HCT116 (cell line): ENCODE measurements at regions not wholly inside any gene's neighbourhood (a gene's known extent, or its start where the extent isn't known, plus 50 kb on each side); places are given as distances from the start of the nearest gene placed in this dataset.

Experiments
- ATAC-seq: fragments of 200-7000 bp; cut with Tn5 transposase; 2 replicates; pipeline ENCODE4 v1.9.1; 2020; ENCODE audit warnings: mild to moderate bottlenecking, moderate library complexity
- BruUV-seq: library from RNA; stranded (reverse); fragments of 400-500 nt; replicated peaks from 2 replicates; lab custom pipeline; 2021; lab: Mats Ljungman, UMichigan
- CTCF ChIA-PET: fragments of 300-600 bp; sonication (Branson Sonifier 250); formaldehyde crosslinking; loops from one replicate; lab custom pipeline; 2021; ENCODE audit warnings: antibody characterized with exemption; lab: Charles Lee
- POLR2A ChIA-PET: fragments of 300-600, 350-600 bp; sonication (Branson Sonifier 250); formaldehyde crosslinking; loops from one replicate; lab custom pipeline; 2021; ENCODE audit warnings: antibody characterized with exemption; lab: Charles Lee
- RAD21 ChIA-PET, 2 experiments: fragments of 300-600 bp; sonication (Branson Sonifier 250); formaldehyde crosslinking; loops; one replicate each; lab custom pipeline; 2023; ENCODE audit warnings: low total read pairs in 2 of 2; ENCODE audit not compliant: uncharacterized antibody in 2 of 2, unreplicated experiment in 2 of 2, low non-redundant PET in 1 of 2; lab: Charles Lee
- DNase-seq: peaks from one replicate; pipeline ENCODE4 v3.0.0-alpha.2; 2010; ENCODE audit warnings: low read depth, low spot score
- H2AFZ ChIP-seq: fragments of 200-600 bp; shearing (Covaris generic), sonication (generic); 2 replicates; pipeline ENCODE4 v1.6.1; 2017; ENCODE audit warnings: low read depth, mixed run types, mixed read lengths, antibody characterized with exemption, low read length; ENCODE audit not compliant: poor library complexity, severe bottlenecking
- H3K27ac ChIP-seq: 2 replicates; pipeline ENCODE4 v1.5.1; 2012; ENCODE audit warnings: low read depth, low read length
- H3K27me3 ChIP-seq: fragments of 200-600 bp; sonication (generic); 2 replicates; pipeline ENCODE4 v1.6.1; 2016; ENCODE audit warnings: mixed run types, low read length, mixed read lengths; ENCODE audit not compliant: insufficient read depth
- H3K36me3 ChIP-seq, 2 experiments: fragments of 200-500 bp in 1 of 2; fragments of 200-600 bp in 1 of 2; sonication (Bioruptor generic) in 1 of 2; sonication (generic) in 1 of 2; 2 replicates each; pipeline versions ENCODE4 v1.5.1 to v1.6.1; 2014 to 2016; ENCODE audit warnings: low read length in 2 of 2, inconsistent platforms in 1 of 2, mixed read lengths in 1 of 2, mixed run types in 1 of 2; ENCODE audit not compliant: insufficient read depth in 2 of 2, control insufficient read depth in 1 of 2
- H3K4me1 ChIP-seq, 2 experiments: fragments of 200-600 bp in 1 of 2; sonication (generic) in 1 of 2; 2 replicates each; pipeline versions ENCODE4 v1.5.1 to v1.6.1; 2012 to 2017; ENCODE audit warnings: low read length in 2 of 2, inconsistent platforms in 1 of 2, mild to moderate bottlenecking in 1 of 2, mixed read lengths in 1 of 2, mixed run types in 1 of 2, moderate library complexity in 1 of 2; ENCODE audit not compliant: insufficient read depth in 2 of 2, control insufficient read depth in 1 of 2
- H3K4me2 ChIP-seq: fragments of 200-600 bp; sonication (generic); 2 replicates; pipeline ENCODE4 v1.6.1; 2017; ENCODE audit warnings: mixed run types, low read length, mixed read lengths
- H3K4me3 ChIP-seq, 2 experiments: fragments of 200-600 bp in 1 of 2; sonication (generic) in 1 of 2; replicated peaks in 1 of 2; 2 replicates each; pipeline ENCODE4 v1.5.1; 2011 to 2016; ENCODE audit warnings: low read length in 2 of 2, control low read depth in 1 of 2, low read depth in 1 of 2, mild to moderate bottlenecking in 1 of 2, mixed read lengths in 1 of 2, mixed run types in 1 of 2
- H3K79me2 ChIP-seq: fragments of 200-600 bp; sonication (generic); 2 replicates; pipeline ENCODE4 v1.6.1; 2017; ENCODE audit warnings: mild to moderate bottlenecking, mixed run types, low read length, moderate library complexity, mixed read lengths; ENCODE audit not compliant: insufficient read depth
- H3K9ac ChIP-seq: fragments of 200-600 bp; sonication (generic); 2 replicates; pipeline ENCODE4 v1.6.1; 2016; ENCODE audit warnings: low read length, mixed read lengths
- H3K9me2 ChIP-seq: fragments of 200-600 bp; sonication (generic), shearing (Covaris generic); 2 replicates; pipeline ENCODE4 v1.6.1; 2017; ENCODE audit warnings: mixed run types, mild to moderate bottlenecking, moderate library complexity; ENCODE audit not compliant: insufficient read depth
- H3K9me3 ChIP-seq, 2 experiments: fragments of 200-500 bp in 1 of 2; fragments of 200-600 bp in 1 of 2; sonication (Bioruptor generic) in 1 of 2; sonication (generic) in 1 of 2; 2 replicates each; pipeline ENCODE4 v1.6.1; 2014 to 2017; ENCODE audit warnings: low read length in 2 of 2, mixed read lengths in 2 of 2, inconsistent platforms in 1 of 2, low read depth in 1 of 2, mild to moderate bottlenecking in 1 of 2, mixed run types in 1 of 2, moderate library complexity in 1 of 2; ENCODE audit not compliant: control insufficient read depth in 1 of 2, insufficient read depth in 1 of 2
- H4K20me1 ChIP-seq: fragments of 200-600 bp; sonication (generic), shearing (Covaris generic); 2 replicates; pipeline ENCODE4 v1.6.1; 2017; ENCODE audit warnings: mixed run types, mild to moderate bottlenecking, moderate library complexity; ENCODE audit not compliant: insufficient read depth
- ATF3 ChIP-seq: IDR thresholded peaks from 2 replicates; pipeline ENCODE4 v1.6.1; 2012
- CTCF ChIP-seq, 3 experiments: fragments of 200-600 bp in 1 of 3; sonication (generic) in 1 of 3; IDR thresholded peaks in 2 of 3; conservative IDR thresholded peaks in 1 of 3; 2 replicates each; pipeline ENCODE4 v1.5.1; 2012 to 2017; ENCODE audit warnings: low read depth in 2 of 3, low read length in 2 of 3, antibody characterized with exemption in 1 of 3, borderline replicate concordance in 1 of 3, control low read depth in 1 of 3, mild to moderate bottlenecking in 1 of 3, mixed read lengths in 1 of 3, mixed run types in 1 of 3, moderate library complexity in 1 of 3; ENCODE audit not compliant: insufficient read depth in 1 of 3
- ELF1 ChIP-seq: IDR thresholded peaks from 2 replicates; pipeline ENCODE4 v1.6.1; 2012; ENCODE audit warnings: low read depth, borderline replicate concordance
- JUND ChIP-seq: IDR thresholded peaks from 2 replicates; pipeline ENCODE4 v1.6.1; 2012
- POLR2A ChIP-seq: IDR thresholded peaks from 2 replicates; pipeline ENCODE4 v1.7.0; 2011; ENCODE audit warnings: borderline replicate concordance; ENCODE audit not compliant: insufficient read depth, insufficient read length; ENCODE audit errors: extremely low read depth
- POLR2AphosphoS5 ChIP-seq: IDR thresholded peaks from 2 replicates; pipeline ENCODE4 v1.6.1; 2011; ENCODE audit warnings: mild to moderate bottlenecking, low read depth, low read length, moderate library complexity
- SIN3A ChIP-seq: IDR thresholded peaks from 2 replicates; pipeline ENCODE4 v1.6.1; 2012; ENCODE audit warnings: low read depth
- SP1 ChIP-seq: IDR thresholded peaks from 2 replicates; pipeline ENCODE4 v1.6.1; 2012; ENCODE audit warnings: low read depth
- SRF ChIP-seq: IDR thresholded peaks from 2 replicates; pipeline ENCODE4 v1.6.1; 2012; ENCODE audit warnings: low read depth
- YY1 ChIP-seq: IDR thresholded peaks from 2 replicates; pipeline ENCODE4 v1.6.1; 2011; ENCODE audit warnings: low read length, low read depth, moderate library complexity, mild to moderate bottlenecking; ENCODE audit not compliant: insufficient replicate concordance; ENCODE audit errors: extremely low read depth
- ZFX ChIP-seq: fragments of 450-650 bp; IDR thresholded peaks from 2 replicates; pipeline ENCODE4 v1.6.1; 2017
- ZNF274 ChIP-seq: fragments of 200-500 bp; sonication (Bioruptor generic); IDR thresholded peaks from 2 replicates; pipeline ENCODE4 v1.6.1; 2014; ENCODE audit warnings: mild to moderate bottlenecking, low read depth, low read length, inconsistent platforms
- intact Hi-C: fragments of 100-400 bp; cut with micrococcal nuclease; formaldehyde crosslinking; loops from 2 replicates; pipeline ENCODE4 v1.10.0; 2022
- TF ChIP-seq, protein P1 (sequence below): IDR thresholded peaks from 2 replicates; pipeline ENCODE4 v1.6.1; 2012; ENCODE audit warnings: low read depth
- TF ChIP-seq, protein P2 (sequence below): IDR thresholded peaks from 2 replicates; pipeline ENCODE4 v1.6.1; 2012

GRCh38 chr14:44625098-44625497 is 118.0 kb upstream of the FSCB start (continued):
- TF ChIP-seq, protein P1, sequence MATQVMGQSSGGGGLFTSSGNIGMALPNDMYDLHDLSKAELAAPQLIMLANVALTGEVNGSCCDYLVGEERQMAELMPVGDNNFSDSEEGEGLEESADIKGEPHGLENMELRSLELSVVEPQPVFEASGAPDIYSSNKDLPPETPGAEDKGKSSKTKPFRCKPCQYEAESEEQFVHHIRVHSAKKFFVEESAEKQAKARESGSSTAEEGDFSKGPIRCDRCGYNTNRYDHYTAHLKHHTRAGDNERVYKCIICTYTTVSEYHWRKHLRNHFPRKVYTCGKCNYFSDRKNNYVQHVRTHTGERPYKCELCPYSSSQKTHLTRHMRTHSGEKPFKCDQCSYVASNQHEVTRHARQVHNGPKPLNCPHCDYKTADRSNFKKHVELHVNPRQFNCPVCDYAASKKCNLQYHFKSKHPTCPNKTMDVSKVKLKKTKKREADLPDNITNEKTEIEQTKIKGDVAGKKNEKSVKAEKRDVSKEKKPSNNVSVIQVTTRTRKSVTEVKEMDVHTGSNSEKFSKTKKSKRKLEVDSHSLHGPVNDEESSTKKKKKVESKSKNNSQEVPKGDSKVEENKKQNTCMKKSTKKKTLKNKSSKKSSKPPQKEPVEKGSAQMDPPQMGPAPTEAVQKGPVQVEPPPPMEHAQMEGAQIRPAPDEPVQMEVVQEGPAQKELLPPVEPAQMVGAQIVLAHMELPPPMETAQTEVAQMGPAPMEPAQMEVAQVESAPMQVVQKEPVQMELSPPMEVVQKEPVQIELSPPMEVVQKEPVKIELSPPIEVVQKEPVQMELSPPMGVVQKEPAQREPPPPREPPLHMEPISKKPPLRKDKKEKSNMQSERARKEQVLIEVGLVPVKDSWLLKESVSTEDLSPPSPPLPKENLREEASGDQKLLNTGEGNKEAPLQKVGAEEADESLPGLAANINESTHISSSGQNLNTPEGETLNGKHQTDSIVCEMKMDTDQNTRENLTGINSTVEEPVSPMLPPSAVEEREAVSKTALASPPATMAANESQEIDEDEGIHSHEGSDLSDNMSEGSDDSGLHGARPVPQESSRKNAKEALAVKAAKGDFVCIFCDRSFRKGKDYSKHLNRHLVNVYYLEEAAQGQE: no peak
- TF ChIP-seq SP1: no peak
- TF ChIP-seq POLR2AphosphoS5: no peak
- TF ChIP-seq POLR2A: no peak
- no peak for TF ChIP-seq YY1
- TF ChIP-seq, protein P2, sequence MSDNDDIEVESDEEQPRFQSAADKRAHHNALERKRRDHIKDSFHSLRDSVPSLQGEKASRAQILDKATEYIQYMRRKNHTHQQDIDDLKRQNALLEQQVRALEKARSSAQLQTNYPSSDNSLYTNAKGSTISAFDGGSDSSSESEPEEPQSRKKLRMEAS: no peak
- TF ChIP-seq ZFX: no peak
- TF ChIP-seq SRF: no peak
- no peak for TF ChIP-seq SIN3A
- no peak for TF ChIP-seq JUND

DNA sequence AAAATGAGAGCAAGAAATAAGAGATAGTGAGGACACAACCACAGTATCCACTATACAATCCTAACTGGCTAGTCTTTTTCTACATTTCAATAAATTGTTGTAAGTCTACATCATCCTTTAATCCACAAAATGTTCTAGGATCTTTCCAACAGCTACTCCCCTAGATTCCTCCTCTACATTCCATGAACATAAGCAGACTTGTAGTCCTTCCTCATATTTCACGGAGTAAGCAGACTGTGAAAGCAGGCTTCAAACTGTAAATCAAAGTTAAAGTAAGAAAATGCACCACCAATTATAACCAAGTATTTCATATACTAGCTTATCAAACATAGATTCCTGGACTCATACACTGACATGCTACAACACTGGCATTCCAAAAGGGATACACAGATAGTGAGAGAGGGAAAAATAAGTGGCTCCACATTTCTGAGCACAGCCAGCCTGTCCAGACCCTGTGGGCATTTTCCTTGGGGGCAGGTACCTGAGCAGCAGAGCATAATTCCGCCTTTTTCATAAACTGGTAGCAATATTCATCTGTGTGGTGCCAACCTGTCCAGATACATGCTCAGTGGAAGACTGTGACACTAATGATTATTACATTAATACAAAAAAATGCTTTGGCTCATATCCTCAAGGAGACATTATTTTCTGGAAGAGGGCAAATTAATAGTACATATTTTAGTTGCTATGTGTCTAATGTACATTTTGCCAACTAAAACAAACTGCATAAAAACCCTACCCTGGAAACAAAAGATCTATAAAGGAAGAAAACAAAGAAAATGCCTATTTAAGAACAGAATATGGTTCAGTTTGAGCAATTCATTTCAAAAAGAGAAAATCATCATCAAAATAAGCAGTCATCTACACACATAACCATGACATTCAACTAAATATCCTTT is 113.3 kb upstream of the FSCB start:
- no peaks in the 10 kb centered on the region for H3K36me3 ChIP-seq
- intact Hi-C loops: no loop called here
- H3K4me1 ChIP-seq: no peaks in the 10 kb centered on the region
- no peak overlapping the region for H2AFZ ChIP-seq
- no peaks in the 10 kb centered on the region for H3K79me2 ChIP-seq
- BruUV-seq: no TSS peak
- no peaks in the 10 kb centered on the region for H3K9me3 ChIP-seq
- H3K4me2 ChIP-seq: no peak overlapping the region
- DNase-seq (no peak), ATAC-seq (no peak)
- H3K27ac ChIP-seq: no peak overlapping the region
- CTCF ChIA-PET: no interaction called here
- H3K9ac ChIP-seq: no peak overlapping the region
- no peak overlapping the region for H3K4me3 ChIP-seq
- H3K9me2 ChIP-seq: no peaks in the 10 kb centered on the region
- H4K20me1 ChIP-seq: no peaks in the 10 kb centered on the region
- POLR2A ChIA-PET: interaction anchor here (0.6 kb wide), 1 partner anchor 580 kb away, joined by 3 read pairs; no protein-coding TSS in a partner anchor
- H3K27me3 ChIP-seq: no peaks in the 10 kb centered on the region
- RAD21 ChIA-PET: no interaction called here
- TF ChIP-seq ELF1 (no peak), SIN3A (no peak), CTCF (IDR thresholded peaks at IDR 0.05 in 2 of 3, conservative IDR thresholded peaks at IDR 0.05 in 1 of 3; ENCODE audit: borderline replicate concordance in 1 of 3, insufficient read depth in 1 of 3, low read depth in 2 of 3, low read length in 2 of 3) (no peak), ZFX (no peak), ZNF274 (no peak), SP1 (no peak), ATF3 (no peak), YY1 (no peak), JUND (no peak)
- TF ChIP-seq, protein P1: no peak
